HG02678 (cell line): ENCODE measurements at regions not wholly inside any gene's neighbourhood (a gene's known extent, or its start where the extent isn't known, plus 50 kb on each side); places are given as distances from the start of the nearest gene placed in this dataset.
"Not testable (repeated sequence)": the region's sequence is repeated elsewhere in the genome, so short reads cannot be mapped to it uniquely, and the experiment has no call there.

Experiments
- ATAC-seq: cut with Tn5 transposase; IDR thresholded peaks from one replicate; pipeline ENCODE4 v1.9.1; 2021; ENCODE audit warnings: mild to moderate bottlenecking, moderate library complexity; ENCODE audit not compliant: unreplicated experiment

- ATAC-seq, result no peak
Measured at GRCh38 chr3:124133366-124133940, 141.5 kb upstream of the ROPN1 start.

DNA sequence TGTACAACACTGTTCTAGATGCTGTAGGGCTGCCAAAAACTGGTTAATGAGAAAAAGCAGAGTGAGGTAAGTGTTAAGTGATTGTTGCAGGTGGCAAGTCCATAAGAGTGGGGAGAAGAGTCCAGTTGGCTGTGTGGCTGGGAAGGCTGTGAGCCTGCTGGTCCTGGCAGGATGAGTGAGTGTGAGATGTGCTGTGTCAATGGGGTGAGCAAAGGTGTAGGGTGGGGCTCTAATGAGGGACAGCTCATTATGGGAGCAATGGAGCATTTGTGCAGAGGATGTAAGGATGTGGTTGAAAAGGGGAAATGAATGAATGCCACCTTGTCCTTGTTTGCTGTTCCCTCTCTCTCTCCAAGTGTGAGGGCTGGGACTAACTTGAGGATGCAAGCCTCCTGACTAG lies 145.3 kb upstream of the ROPN1 start:
- no peak for ATAC-seq

- no peak for ATAC-seq
Measured at GRCh38 chr3:124138148-124138547, 146.2 kb upstream of the ROPN1 start.

- no peak for ATAC-seq
Measured at GRCh38 chr3:124140746-124141145, 148.8 kb upstream of the ROPN1 start.

GRCh38 chr3:124142389-124142970 lies 150.6 kb upstream of the ROPN1 start:
- no peak for ATAC-seq

GRCh38 chr3:124143047-124143446 lies 151.1 kb upstream of the ROPN1 start:
- no peak for ATAC-seq

GRCh38 chr3:124144035-124144814 lies 152.3 kb upstream of the ROPN1 start:
- ATAC-seq, result no peak

- ATAC-seq, result no peak
Measured at GRCh38 chr3:124147429-124147828, 155.5 kb upstream of the ROPN1 start.

DNA sequence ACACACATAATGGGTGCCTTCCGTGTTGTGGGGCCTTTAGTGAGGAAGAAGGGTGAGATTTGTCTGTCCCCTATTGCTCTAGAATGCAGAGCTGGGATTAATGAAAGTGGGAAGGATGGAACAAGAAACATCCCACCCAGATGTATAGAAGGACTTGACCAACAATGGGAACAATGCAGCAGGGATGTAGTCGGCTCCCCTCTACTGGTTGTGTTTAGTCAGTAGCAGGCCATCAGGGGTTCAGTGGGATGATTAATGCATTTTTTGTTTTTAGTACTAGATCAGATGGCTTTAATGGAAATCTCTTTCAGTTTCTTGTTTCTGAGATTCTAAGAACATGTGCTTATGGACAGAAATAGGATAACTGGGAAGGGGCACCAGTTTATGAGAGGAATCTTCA lies 156.0 kb upstream of the ROPN1 start:
- ATAC-seq, result no peak

GRCh38 chr3:124149081-124149480 lies 157.2 kb upstream of the ROPN1 start:
- no peak for ATAC-seq

- ATAC-seq, result no peak
Measured at GRCh38 chr3:124149771-124150170, 157.8 kb upstream of the ROPN1 start.

- ATAC-seq, result not testable (repeated sequence)
Measured at GRCh38 chr3:124152891-124153290, 161.0 kb upstream of the ROPN1 start.

DNA sequence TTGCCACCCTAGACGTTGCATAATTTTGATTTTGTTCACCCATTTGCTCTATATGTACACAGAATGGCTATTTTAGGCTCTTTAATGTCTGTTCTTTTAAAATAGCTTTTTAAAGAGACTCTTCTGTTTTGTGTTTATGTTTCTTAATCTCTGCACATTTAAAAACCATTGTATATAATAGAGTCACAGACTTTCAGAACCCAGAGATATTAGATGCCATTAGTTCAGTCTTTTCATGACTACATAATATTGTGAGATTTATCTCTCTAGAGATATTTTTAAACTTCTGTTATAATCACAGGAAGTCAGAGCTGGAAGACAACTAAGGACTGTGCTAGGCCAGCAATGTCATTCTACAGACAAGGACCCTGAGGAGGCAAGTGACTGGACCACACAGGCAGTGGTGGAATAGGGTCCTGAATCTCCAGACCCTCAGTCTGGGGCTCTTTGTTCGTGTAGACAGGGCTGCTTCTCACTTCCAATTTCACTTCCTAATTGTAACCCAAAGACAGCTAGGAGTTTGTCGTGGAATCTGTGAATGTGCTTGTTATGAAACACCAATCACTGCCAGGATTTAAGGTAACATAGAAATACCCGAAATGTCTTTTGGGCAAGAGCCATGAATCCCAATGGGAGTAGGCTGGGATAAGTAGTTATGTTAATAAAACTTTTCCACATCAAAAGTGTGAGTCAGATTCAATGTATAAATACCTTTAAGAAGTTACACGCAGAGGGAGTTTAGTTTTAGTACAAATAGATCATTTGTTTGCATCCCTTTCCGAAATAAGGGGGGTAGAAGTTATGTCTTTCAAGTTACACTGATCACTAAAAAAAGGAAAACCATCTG lies 165.2 kb upstream of the ROPN1 start:
- no peak for ATAC-seq

GRCh38 chr3:124157748-124158147 lies 165.8 kb upstream of the ROPN1 start:
- no peak for ATAC-seq

DNA sequence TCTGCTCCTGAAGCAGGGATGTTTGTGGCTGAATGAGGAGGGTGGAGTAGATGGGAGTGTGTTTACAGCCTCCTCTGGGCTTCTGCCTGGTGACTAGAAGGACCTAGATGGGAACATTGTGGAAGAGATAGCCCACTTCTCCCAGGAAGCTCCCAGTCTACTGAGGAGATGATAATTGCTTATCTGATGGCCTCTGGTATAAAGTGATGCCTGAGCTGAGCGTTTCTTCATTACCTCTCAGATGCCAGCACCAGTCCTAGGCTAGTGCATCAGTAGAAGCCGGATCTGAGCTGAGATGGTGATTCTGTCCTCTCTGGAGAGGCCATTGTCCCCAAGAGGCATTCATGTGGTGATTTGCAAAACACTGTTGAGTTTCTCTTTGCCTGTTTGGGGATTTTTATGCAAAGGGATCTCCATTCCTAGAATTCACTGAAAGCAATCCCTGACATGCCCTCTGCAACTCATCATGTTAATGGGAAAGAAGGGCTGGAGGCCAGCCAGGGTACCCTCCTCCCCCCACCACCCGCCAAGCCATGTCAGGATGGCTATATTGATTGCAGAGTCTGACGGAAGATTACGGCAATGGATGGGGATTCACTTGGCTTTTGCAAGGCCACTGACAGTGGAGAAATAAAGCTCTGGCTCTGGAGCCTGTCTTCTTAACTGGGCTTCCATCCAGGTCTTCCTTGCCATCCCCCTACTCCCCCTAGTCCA lies 166.4 kb upstream of the ROPN1 start:
- ATAC-seq, result no peak

DNA sequence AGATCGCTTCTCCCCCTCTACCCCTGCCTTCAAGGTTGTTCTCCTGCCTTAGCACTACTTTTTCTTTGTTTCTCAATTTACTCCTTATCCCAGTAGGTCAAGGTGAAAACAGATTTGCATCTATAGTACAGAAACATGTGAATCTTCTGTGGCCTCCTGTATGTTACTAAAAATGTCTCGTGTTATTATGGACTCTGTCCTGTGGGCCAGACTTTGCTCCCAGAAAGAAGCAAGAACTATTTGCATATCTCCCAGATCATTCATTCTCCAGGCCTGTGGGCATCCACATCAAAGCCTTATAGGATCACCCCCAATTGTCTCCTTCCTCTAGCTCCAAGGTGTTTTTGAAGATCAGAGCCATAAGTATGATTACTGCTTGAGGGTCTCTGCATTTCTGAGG lies 169.5 kb upstream of the ROPN1 start:
- no peak for ATAC-seq

GRCh38 chr3:124163689-124164088 lies 171.8 kb upstream of the ROPN1 start:
- ATAC-seq, result no peak

DNA sequence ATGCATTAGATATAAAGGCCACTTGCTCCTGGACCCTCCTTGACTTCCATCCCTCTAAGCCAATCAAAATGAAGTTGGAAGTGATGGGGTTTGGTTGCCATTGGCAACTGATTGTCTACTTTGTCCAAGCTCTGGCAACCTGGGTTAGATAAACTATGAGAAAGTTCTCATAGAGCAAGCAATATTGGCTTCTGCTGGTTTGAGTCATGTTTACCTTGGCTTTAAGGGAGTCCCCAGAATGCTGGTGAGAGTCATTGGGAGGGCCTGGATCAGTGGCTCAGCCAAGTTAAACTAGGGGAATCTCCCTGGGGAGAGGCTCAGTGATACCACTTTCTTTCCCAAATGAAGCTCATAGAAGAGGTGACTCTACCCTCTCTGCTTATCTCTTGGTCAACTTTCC lies 176.3 kb upstream of the ROPN1 start:
- no peak for ATAC-seq

GRCh38 chr3:124172283-124172682 lies 180.4 kb upstream of the ROPN1 start:
- no peak for ATAC-seq

DNA sequence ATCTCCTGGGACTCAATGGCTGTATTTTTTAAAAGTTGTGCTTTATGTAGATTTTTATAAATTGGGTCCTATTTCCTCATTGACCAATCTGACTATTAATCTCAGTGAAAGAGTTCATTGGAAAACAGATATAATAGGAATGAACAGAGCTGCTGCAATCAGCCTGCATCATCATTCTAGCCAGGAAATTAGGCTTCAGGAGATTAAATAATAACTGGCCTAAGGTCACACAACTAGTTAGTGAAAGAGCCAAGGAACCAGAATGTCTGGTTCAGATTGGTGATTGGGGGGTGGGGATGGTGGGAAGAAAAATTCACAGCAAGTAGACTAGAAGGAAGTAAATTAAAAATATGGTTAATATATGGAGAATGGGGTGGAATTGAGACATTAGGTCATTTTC lies 180.9 kb upstream of the ROPN1 start:
- ATAC-seq, result no peak

GRCh38 chr3:124174476-124174875 lies 182.6 kb upstream of the ROPN1 start:
- ATAC-seq, result no peak
